ENCODE measurements at regions not wholly inside any gene's neighbourhood (a gene's known extent, or its start where the extent isn't known, plus 50 kb on each side); places are given as distances from the start of the nearest gene placed in this dataset.
"Not testable (repeated sequence)": the region's sequence is repeated elsewhere in the genome, so short reads cannot be mapped to it uniquely, and the experiment has no call there.

GRCh38 chrX:94834226-94834625 lies 1160.2 kb downstream of the FAM133A start:
- intact Hi-C loops (cut with DNase I) = no loop called here
- Histone ChIP-seq H3K27me3 (no peaks in the 10 kb centered on the region), H3K9me3 (no peaks in the 10 kb centered on the region), H3K27ac (no peak overlapping the region), H3K4me3 (replicated peaks in 1 of 3) (no peak overlapping the region), H3K36me3 (no peaks in the 10 kb centered on the region), H3K4me1 (no peaks in the 10 kb centered on the region)
- 76 to 81% methylated on average over 3 of the region's 3 CpGs for WGBS, 2 donors
- no peak for TF ChIP-seq POLR2A (IDR thresholded peaks at IDR 0.05)
- TF ChIP-seq CTCF (IDR thresholded peaks at IDR 0.05) = no peak
- no peak for DNase-seq

- no peak for TF ChIP-seq POLR2A (IDR thresholded peaks at IDR 0.05)
- TF ChIP-seq CTCF (IDR thresholded peaks at IDR 0.05) = no peak
- Histone ChIP-seq H3K4me1 (no peaks in the 10 kb centered on the region), H3K9me3 (no peaks in the 10 kb centered on the region), H3K4me3 (replicated peaks in 1 of 3) (no peak overlapping the region), H3K36me3 (no peaks in the 10 kb centered on the region), H3K27ac (no peak overlapping the region), H3K27me3 (no peaks in the 10 kb centered on the region)
- intact Hi-C loops (cut with DNase I) = no loop called here
- peak; percentile 8 to 23 for DNase-seq
These were observed 1176.8 kb downstream of the FAM133A start for GRCh38 chrX:94850811-94851210.

DNA sequence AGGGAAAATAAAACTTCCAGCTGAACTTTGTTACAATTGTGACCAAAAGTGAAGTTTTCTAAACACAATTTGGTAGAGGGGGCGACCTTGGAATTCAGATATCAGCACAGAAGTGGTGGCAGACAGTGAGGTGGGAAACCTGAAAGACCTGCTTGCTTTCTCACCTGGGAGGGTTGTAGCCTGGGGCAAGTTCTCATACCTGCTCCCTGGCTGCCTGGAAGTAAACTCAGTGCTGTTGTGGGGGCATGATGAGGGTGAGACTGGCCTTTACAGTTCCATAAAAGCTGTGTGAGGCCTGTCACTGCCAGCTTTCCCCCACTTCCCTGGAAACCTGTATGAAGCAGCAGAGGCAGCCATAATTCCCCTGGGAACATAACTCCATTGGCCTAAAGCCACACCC lies 1180.2 kb downstream of the FAM133A start:
- Histone ChIP-seq H3K36me3 (no peaks in the 10 kb centered on the region), H3K9me3 (no peaks in the 10 kb centered on the region), H3K27me3 (no peaks in the 10 kb centered on the region), H3K27ac (no peak overlapping the region), H3K4me3 (replicated peaks in 1 of 3) (no peak overlapping the region), H3K4me1 (no peaks in the 10 kb centered on the region)
- TF ChIP-seq POLR2A (IDR thresholded peaks at IDR 0.05) (no peak), CTCF (IDR thresholded peaks at IDR 0.05) (no peak)
- 60 to 67% methylated on average over 1 of the region's 1 CpG for WGBS, 2 donors
- DNase-seq = no peak
- intact Hi-C loops (cut with DNase I) = no loop called here

- H3K4me1 ChIP-seq; H3K27ac ChIP-seq; H3K36me3 ChIP-seq; intact Hi-C loops (cut with DNase I); DNase-seq; H3K9me3 ChIP-seq; H3K4me3 ChIP-seq (replicated peaks in 1 of 3); H3K27me3 ChIP-seq: not testable (repeated sequence)
- 60 to 91% methylated on average over 1 to 11 of the region's 19 CpGs for WGBS, 2 donors
These were observed 1188.5 kb downstream of the FAM133A start for GRCh38 chrX:94862470-94862869.

- WGBS, 2 donors = 96 to 97% methylated on average over 3 to 9 of the region's 9 CpGs
- TF ChIP-seq POLR2A (IDR thresholded peaks at IDR 0.05) (no peak), CTCF (IDR thresholded peaks at IDR 0.05) (no peak)
- no peak overlapping the region for H3K27ac ChIP-seq
- no peaks in the 10 kb centered on the region for H3K9me3 ChIP-seq
- no peak overlapping the region for H3K4me3 ChIP-seq (replicated peaks in 1 of 3)
- intact Hi-C loops (cut with DNase I) = no loop called here
- H3K4me1 ChIP-seq = no peaks in the 10 kb centered on the region
- no peaks in the 10 kb centered on the region for H3K36me3 ChIP-seq
- DNase-seq = no peak
- no peaks in the 10 kb centered on the region for H3K27me3 ChIP-seq
These were observed 1197.6 kb downstream of the FAM133A start for GRCh38 chrX:94871640-94872039.

DNA sequence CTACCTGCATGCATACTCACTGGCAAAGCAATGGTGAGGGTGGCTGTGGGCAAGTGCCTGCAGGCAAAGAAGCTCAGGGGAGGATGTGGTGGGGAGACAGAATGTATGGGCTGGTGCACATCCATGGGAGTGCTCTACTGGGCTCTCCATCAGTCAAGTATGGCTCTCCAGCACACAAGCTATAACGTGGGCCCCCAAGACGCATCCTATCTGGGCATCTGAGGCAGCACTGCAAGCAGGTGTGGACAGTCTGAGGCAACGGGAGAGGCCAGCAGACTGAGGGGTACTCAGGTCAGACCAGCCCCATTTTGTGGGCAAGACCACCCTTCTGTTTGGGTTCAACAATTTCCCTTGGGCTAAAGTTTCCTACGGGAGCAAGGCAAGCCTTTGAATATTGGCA lies 1227.8 kb downstream of the FAM133A start:
- Histone ChIP-seq H3K4me3 (replicated peaks in 1 of 3) (no peak overlapping the region), H3K36me3 (no peaks in the 10 kb centered on the region), H3K27me3 (no peaks in the 10 kb centered on the region), H3K4me1 (no peaks in the 10 kb centered on the region), H3K9me3 (no peaks in the 10 kb centered on the region), H3K27ac (no peak overlapping the region)
- intact Hi-C loops (cut with DNase I) = no loop called here
- WGBS, 2 donors = 90 to 92% methylated on average over 2 of the region's 4 CpGs
- DNase-seq = no peak
- TF ChIP-seq CTCF (IDR thresholded peaks at IDR 0.05) = no peak
- no peak for TF ChIP-seq POLR2A (IDR thresholded peaks at IDR 0.05)
